GM21423 (cell line): ENCODE measurements at regions not wholly inside any gene's neighbourhood (a gene's known extent, or its start where the extent isn't known, plus 50 kb on each side); places are given as distances from the start of the nearest gene placed in this dataset.
"Not testable (repeated sequence)": the region's sequence is repeated elsewhere in the genome, so short reads cannot be mapped to it uniquely, and the experiment has no call there.

Experiments
- ATAC-seq: cut with Tn5 transposase; IDR thresholded peaks from one replicate; pipeline ENCODE4 v1.9.1; 2021; ENCODE audit warnings: mild to moderate bottlenecking, moderate library complexity; ENCODE audit not compliant: unreplicated experiment

GRCh38 chr2:91497129-91498064, 2805.9 kb downstream of the RPIA start:
- not testable (repeated sequence) for ATAC-seq

GRCh38 chr2:91498065-91498449, 2806.6 kb downstream of the RPIA start:
- ATAC-seq, result not testable (repeated sequence)

GRCh38 chr2:91498513-91499250, 2807.2 kb downstream of the RPIA start:
- ATAC-seq, result not testable (repeated sequence)

GRCh38 chr2:91499431-91500050, 2808.1 kb downstream of the RPIA start:
- ATAC-seq, result not testable (repeated sequence)

- ATAC-seq, result not testable (repeated sequence)
Measured at GRCh38 chr2:91500246-91500977, 2808.9 kb downstream of the RPIA start.

GRCh38 chr2:91500978-91501310, 2809.5 kb downstream of the RPIA start:
- not testable (repeated sequence) for ATAC-seq

- ATAC-seq, result not testable (repeated sequence)
Measured at GRCh38 chr2:91501481-91502080, 2810.1 kb downstream of the RPIA start.

- not testable (repeated sequence) for ATAC-seq
Measured at GRCh38 chr2:91503572-91503958, 2812.1 kb downstream of the RPIA start.

GRCh38 chr2:91503959-91504741, 2812.7 kb downstream of the RPIA start:
- ATAC-seq, result not testable (repeated sequence)

- not testable (repeated sequence) for ATAC-seq
Measured at GRCh38 chr2:91508816-91509215, 2817.3 kb downstream of the RPIA start.

- ATAC-seq, result not testable (repeated sequence)
Measured at GRCh38 chr2:91509276-91509675, 2817.8 kb downstream of the RPIA start.

- not testable (repeated sequence) for ATAC-seq
Measured at GRCh38 chr2:91511166-91511565, 2819.7 kb downstream of the RPIA start.

- ATAC-seq, result not testable (repeated sequence)
Measured at GRCh38 chr2:91515966-91516365, 2824.5 kb downstream of the RPIA start.

GRCh38 chr2:91516669-91517068, 2825.2 kb downstream of the RPIA start:
- ATAC-seq, result not testable (repeated sequence)

GRCh38 chr2:91517846-91518245, 2826.4 kb downstream of the RPIA start:
- ATAC-seq, result not testable (repeated sequence)

GRCh38 chr2:91518361-91518981, 2827.0 kb downstream of the RPIA start:
- ATAC-seq, result not testable (repeated sequence)

- not testable (repeated sequence) for ATAC-seq
Measured at GRCh38 chr2:91519359-91519758, 2827.9 kb downstream of the RPIA start.

GRCh38 chr2:91519914-91520313, 2828.4 kb downstream of the RPIA start:
- not testable (repeated sequence) for ATAC-seq

GRCh38 chr2:91520523-91520922, 2829.1 kb downstream of the RPIA start:
- not testable (repeated sequence) for ATAC-seq
